ENCODE measurements at regions not wholly inside any gene's neighbourhood (a gene's known extent, or its start where the extent isn't known, plus 50 kb on each side); places are given as distances from the start of the nearest gene placed in this dataset.
"Not testable (repeated sequence)": the region's sequence is repeated elsewhere in the genome, so short reads cannot be mapped to it uniquely, and the experiment has no call there.

DNA sequence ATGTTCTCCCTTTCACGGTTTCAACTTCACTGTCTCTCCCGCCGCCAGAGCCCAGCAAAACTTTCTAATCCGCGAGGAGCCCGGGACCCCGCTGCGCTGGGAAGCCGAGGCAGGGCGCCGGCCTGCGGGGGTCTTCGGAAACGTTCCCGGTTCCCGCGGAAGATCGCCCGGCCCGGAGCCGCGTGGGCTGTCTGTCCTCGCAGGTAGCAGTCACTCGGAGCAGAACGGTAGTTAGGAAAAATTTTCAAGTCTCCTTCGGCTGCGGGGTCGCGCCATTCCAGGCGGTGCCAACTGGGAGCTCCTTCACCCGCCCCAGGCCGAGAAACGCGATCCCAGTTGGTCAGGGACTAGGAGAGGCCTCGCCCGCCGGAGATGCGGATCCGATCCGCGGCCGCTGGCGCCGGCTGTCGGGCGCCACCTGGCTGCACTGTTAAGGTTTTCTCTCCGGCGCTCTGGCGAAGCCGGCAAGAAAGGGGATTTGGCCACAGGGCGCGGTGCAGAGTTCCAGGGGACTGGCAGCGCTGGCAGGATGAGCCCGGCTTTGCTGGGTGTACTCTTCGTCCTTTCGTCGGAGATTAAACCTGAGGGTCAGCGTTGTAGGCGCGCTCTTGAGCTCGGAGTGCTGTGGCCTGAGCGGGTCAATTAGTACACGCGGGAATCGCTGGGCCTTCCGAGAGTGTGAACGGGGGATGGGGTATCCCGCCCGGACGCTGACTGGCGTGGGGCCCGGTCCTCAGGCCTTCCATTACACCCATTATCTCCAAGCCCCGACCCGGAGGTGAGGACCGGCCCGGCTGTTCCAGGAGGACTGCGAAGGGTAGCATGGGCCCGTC is 135.4 kb downstream of the KCNJ12 start:
- Histone ChIP-seq H3K36me3 (ENCODE audit: insufficient read depth in 1 of 2, low read depth in 1 of 2) (no peaks in the 10 kb centered on the region), H3K9me3 (no peaks in the 10 kb centered on the region), H3K27ac (peak overlapping the region; percentile 66), H3K4me1 (peaks cover 3% of the 10 kb centered on the region), H3K4me3 (peak overlapping the region; percentile 81), H3K27me3 (ENCODE audit: insufficient read depth in 3 of 3, low read length in 2 of 3) (no peaks in the 10 kb centered on the region)
- intact Hi-C loops (cut with DNase I): loop anchor here (1.0 to 10.0 kb wide), 7 partner anchors 53 to 397 kb away; partner anchors contain the start of gene MAP2K3 (in 1 of the 2)
- DNase-seq: peak; percentile 85 to 93
- 5 to 8% (median 5%) methylated on average over 74 to 78 of the region's 78 CpGs for WGBS, 3 donors
- ATAC-seq: peak; percentile 92 to 97 (median 94)
- TF ChIP-seq, protein P1, sequence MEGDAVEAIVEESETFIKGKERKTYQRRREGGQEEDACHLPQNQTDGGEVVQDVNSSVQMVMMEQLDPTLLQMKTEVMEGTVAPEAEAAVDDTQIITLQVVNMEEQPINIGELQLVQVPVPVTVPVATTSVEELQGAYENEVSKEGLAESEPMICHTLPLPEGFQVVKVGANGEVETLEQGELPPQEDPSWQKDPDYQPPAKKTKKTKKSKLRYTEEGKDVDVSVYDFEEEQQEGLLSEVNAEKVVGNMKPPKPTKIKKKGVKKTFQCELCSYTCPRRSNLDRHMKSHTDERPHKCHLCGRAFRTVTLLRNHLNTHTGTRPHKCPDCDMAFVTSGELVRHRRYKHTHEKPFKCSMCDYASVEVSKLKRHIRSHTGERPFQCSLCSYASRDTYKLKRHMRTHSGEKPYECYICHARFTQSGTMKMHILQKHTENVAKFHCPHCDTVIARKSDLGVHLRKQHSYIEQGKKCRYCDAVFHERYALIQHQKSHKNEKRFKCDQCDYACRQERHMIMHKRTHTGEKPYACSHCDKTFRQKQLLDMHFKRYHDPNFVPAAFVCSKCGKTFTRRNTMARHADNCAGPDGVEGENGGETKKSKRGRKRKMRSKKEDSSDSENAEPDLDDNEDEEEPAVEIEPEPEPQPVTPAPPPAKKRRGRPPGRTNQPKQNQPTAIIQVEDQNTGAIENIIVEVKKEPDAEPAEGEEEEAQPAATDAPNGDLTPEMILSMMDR (IDR thresholded peaks at IDR 0.05): peak; percentile 84

DNA sequence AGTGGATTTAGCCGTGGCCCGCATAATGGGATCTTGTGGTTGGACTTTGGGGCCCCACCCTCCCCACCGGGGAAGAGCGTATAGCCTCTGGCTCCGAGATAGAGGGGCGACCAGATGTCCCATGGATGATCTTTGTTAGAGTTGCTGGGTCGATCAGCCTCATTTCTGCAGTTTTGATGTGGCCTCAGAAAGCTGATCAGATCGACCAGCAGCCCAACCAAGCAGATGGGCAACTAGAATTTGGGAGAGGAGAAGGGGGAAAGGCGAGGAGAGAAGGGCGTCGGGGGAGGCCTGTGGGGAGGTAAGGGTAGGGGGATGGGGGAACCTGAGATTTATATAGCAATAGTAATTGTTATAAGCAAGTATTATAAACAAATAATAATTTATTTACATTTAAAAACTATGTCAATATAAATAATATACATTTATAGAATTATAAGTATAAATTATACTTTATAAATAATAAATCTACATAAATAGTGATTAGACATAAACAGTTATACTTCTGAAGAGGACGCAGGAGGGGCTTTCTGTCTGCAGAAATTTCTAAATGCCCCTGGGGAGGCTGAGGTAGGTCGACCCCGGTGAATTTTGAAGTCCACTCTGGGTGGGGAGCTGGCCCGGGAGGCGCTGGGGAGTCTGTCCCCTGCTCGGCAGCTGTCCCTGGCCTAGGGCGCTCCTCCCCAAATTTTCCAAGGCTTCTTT is 136.3 kb downstream of the KCNJ12 start:
- DNase-seq (no peak), ATAC-seq (peak in 3 of 4 donors; percentile 9 to 19 (median 13))
- H3K36me3 ChIP-seq (ENCODE audit: insufficient read depth in 1 of 2, low read depth in 1 of 2): no peaks in the 10 kb centered on the region
- peaks cover 3% of the 10 kb centered on the region for H3K4me1 ChIP-seq
- peak overlapping the region; percentile 66 for H3K27ac ChIP-seq
- TF ChIP-seq, protein P1 (IDR thresholded peaks at IDR 0.05): no peak
- no peaks in the 10 kb centered on the region for H3K27me3 ChIP-seq (ENCODE audit: insufficient read depth in 3 of 3, low read length in 2 of 3)
- 57 to 66% (median 64%) methylated on average over 17 to 18 of the region's 18 CpGs for WGBS, 3 donors
- no peaks in the 10 kb centered on the region for H3K9me3 ChIP-seq
- peak overlapping the region; percentile 43 for H3K4me3 ChIP-seq
- intact Hi-C loops (cut with DNase I): loop anchor here (1.0 to 10.0 kb wide), 6 partner anchors 56 to 398 kb away; partner anchors contain the start of gene MAP2K3 (in 1 of the 2)

DNA sequence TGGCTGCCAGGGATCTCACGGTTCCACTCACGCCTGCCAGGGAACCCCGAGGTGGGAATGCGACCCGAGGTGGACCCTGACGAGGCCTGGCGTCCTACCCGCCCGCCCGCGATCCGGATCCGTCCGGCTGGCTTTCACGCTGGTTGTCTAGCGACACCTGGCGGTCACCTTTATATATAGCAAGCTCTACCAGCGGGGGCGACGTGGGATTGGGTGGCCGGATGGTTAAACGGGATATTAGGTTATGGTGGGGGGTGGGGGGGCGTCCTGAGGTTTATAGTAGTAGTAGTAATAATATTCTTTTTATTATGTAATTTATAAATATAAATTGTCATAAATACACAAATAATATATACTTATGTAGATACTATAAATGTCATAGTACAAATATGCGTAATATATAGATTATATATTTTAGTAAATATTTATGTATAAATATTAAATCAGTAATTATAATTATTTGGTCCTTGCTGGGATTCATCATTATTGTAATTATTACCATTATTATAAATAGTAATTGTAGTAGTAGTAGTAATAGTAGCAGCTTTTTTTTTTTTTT is 136.9 kb downstream of the KCNJ12 start:
- ATAC-seq (peak; percentile 77 to 78 (median 78)), DNase-seq (peak; percentile 81 to 89)
- peak overlapping the region; percentile 66 for H3K27ac ChIP-seq
- peaks cover 3% of the 10 kb centered on the region for H3K4me1 ChIP-seq
- 4 to 5% (median 5%) methylated on average over 22 to 24 of the region's 24 CpGs for WGBS, 3 donors
- H3K4me3 ChIP-seq: peak overlapping the region; percentile 43
- H3K27me3 ChIP-seq (ENCODE audit: insufficient read depth in 3 of 3, low read length in 2 of 3): no peaks in the 10 kb centered on the region
- H3K9me3 ChIP-seq: no peaks in the 10 kb centered on the region
- intact Hi-C loops (cut with DNase I): loop anchor here (2.0 to 10.0 kb wide), 5 partner anchors 196 to 398 kb away; partner anchors contain the start of gene MAP2K3 (in 1 of the 2)
- TF ChIP-seq, protein P1 (IDR thresholded peaks at IDR 0.05): peak; percentile 82
- H3K36me3 ChIP-seq (ENCODE audit: insufficient read depth in 1 of 2, low read depth in 1 of 2): no peaks in the 10 kb centered on the region

DNA sequence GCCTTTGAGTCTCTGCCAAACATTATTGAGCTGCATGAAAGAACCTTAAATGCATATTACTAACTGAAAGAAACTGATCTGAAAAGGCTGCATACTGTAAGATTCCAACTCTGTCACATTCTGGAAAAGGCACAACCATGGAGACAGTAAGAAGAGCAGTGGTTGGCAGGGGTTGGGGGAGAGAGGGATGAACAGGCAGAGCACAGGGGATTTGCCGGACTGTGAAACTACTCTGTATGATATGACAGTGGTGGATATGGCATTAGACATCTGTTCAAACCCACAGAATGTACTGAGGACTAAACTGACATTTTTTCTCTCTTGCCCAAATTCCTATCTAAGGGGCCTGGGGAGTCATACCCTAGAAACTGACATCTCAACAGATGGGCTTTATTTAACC is 138.4 kb downstream of the KCNJ12 start:
- not testable (repeated sequence) for H3K36me3 ChIP-seq (ENCODE audit: insufficient read depth in 1 of 2, low read depth in 1 of 2)

More for the DNA sequence above, 138.4 kb downstream of the KCNJ12 start:
- H3K4me3 ChIP-seq; DNase-seq; H3K27ac ChIP-seq; ATAC-seq; H3K9me3 ChIP-seq; H3K27me3 ChIP-seq (ENCODE audit: insufficient read depth in 3 of 3, low read length in 2 of 3); H3K4me1 ChIP-seq: not testable (repeated sequence)
- WGBS, 3 donors: 71 to 93% (median 83%) methylated on average over 1 of the region's 1 CpG
- intact Hi-C loops (cut with DNase I): loop anchor here (5.0 to 10.0 kb wide), 4 partner anchors 197 to 400 kb away; partner anchors contain the start of gene MAP2K3 (in 1 of the 2)
